HG03565 (cell line): ENCODE measurements at regions not wholly inside any gene's neighbourhood (a gene's known extent, or its start where the extent isn't known, plus 50 kb on each side); places are given as distances from the start of the nearest gene placed in this dataset.
"Not testable (repeated sequence)": the region's sequence is repeated elsewhere in the genome, so short reads cannot be mapped to it uniquely, and the experiment has no call there.

Source experiments
- ATAC-seq: cut with Tn5 transposase; IDR thresholded peaks from one replicate; pipeline ENCODE4 v1.9.1; 2021; ENCODE audit warnings: mild to moderate bottlenecking, moderate library complexity; ENCODE audit not compliant: unreplicated experiment

DNA sequence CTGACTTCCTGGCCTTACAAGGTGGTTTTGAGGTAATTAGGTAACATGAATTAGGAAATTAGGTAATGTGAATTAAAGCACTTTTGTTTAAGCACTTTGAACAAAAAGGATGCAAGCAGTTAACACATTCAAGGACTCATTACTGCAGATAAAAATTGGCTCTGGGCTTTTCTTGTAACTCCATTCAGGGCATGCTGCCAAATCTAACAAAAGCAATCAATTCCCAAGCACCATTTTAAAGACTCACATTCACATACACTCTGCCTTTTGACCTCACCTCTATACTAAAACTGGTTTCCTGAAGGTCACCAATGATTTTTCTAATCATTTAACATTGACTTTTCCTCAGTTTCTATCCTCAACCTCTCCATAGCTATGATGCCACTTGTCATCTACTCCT is 251.2 kb upstream of the RHOBTB1 start:
- no peak for ATAC-seq

DNA sequence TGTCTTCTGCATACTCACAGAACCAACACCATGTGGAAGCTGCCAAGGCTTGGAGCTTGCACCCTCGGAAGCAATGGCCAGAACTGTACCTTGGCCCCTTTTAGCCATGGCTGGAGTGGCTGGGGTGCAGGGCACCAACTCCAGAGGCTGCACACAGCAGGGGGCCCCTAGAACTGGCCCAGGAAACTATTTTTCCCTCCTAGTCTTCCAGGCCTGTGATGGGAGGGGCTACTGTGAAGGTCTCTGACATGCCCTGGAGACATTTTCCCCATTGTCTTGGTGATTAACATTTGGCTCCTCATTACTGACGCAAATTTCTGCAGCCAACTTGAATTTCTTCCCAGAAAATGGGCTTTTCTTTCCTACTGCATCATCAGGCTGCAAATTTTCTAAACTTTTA is 248.6 kb upstream of the RHOBTB1 start:
- ATAC-seq = not testable (repeated sequence)

DNA sequence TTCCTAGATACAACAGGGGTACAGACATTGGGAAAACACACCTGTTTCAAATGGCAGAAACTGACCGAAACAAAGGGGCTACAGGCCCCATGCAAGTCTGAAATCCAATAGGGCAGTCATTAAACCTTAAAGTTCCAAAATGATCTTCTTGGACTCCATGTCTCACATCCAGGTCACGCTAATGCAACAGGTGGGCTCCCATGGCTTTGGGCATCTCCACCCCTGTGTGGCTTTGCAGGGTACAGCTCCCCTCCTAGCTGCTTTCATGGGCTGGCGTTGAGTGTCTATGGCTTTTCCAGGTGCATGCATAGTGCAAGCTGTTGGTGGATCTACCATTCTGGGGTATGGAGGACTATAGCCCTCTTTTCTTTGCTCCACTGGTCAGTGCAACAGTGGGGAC is 248.1 kb upstream of the RHOBTB1 start:
- no peak for ATAC-seq

DNA sequence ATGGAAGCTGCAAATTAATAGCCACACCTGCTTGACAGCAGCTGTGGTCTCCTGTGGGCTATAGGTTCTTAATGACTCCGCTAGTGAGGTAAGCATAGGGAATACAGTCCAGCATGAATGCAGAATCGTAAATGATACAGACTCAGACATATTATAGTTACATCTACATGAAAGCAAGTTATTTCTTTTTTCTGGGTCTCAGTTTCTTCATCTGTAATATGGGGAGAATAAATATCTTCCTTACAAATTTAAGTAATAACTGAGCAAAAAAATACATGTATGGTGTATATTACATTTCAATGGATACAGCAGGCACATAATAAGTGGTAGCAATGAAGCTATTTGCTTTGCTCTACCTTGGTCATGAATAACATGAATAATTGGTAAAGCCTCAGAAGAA is 245.9 kb upstream of the RHOBTB1 start:
- no peak for ATAC-seq

DNA sequence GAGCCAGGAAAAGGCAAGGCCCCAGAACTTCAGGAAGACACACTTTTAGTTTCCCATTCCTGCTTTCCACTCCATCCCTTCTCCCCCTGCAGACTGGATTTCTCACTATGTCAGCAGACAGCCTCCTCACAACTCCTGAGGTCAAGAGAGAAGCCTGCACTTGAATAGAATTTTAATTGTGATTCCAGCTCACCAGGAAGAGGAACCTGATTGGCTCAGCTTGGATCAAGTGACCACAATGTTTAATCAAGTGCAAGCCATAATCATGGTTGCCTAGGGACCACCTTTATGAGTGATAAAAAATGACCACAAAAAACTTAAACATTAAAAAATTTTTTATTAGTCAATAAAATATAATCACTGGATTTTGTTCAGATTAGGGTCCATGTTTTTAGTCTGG is 244.7 kb upstream of the RHOBTB1 start:
- ATAC-seq = no peak

DNA sequence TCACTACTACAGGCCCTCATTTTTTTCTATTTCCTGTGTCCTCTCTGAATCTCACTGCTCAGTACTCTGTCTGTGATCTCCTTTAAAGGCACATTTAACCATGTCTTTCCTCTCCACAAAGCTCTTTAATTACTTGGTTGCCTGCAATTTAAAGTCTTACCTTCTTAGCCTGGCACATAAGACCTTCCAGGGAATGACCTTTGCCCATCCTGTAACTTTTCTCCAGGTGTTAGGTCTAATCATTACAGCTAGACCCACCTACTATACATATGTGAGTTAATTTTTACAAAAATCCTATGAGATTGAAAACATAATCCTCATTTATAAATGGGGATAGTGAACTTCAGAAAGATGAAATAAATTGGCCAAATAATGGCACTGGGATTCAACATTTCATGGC is 244.1 kb upstream of the RHOBTB1 start:
- ATAC-seq = no peak

DNA sequence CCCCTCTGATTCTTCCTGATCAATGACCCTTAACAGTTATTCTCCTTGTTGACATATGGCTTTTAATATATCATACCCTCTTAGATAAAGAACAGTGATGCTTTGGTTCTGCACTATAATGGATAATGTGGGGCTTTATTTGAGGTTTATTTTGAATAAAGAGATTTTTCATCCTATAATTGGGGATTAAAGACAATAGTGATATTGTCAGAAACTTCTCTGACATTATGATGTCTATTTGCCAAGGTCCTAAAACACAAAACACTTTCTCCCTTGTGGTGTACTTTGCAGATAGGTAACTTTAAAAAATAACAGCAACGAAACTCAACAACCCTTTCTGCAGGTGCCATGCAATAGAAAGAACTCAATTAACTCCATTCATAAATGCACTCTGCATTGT is 243.6 kb upstream of the RHOBTB1 start:
- no peak for ATAC-seq

DNA sequence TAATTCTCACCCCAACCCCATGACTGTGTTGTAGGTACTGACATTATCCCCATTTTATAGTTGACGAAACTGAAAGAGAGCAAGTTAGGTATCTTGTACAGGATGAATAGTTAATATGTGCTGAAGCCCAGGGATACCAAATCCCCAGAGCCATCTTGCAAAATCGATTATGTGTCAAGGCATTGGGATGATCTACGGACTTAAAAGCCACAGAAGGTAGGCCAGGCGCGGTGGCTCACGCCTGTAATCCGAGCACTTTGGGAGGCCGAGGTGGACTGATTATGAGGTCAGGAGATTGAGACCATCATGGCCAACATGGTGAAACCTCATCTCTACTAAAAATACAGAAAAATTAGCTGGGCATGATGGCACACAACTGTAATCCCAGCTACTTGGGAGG is 242.4 kb upstream of the RHOBTB1 start:
- ATAC-seq = no peak

DNA sequence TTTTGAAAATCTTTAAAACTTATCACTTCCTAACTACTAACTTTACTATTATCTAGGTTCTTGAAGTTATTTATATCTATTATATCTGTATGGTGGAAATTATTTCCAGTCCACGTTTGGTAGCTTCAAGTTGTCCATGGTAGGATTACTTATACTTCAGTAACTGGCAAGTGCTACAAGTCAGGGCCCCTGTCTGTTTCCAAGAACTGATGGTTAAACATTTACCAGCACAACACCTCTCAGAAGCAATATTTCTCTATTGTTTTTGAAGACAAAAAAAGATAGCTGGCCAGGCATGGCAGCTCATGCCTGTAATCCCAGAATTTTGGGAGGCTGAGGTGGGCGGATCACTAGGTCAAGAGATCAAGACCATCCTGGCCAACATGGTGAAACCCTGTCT is 240.4 kb upstream of the RHOBTB1 start:
- ATAC-seq = no peak

DNA sequence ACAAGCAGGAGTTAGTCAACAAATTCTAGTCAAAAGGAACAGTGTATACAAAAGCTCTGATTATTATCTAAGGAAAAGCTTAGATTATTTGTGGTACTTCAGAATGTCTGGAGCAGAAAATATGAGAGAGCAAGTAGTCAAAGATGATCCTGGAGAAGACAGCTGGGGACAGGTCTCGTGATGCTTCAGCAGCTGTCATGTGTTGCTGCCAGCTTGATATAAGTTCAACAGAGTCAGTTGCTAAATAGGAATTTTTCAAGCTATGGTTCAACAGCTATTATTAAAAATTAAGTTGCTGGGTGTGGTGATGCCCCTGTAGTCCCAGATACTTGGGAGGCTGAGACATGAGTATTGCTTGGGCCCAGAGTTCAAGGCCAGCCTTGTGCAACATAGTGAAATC is 240.0 kb upstream of the RHOBTB1 start:
- ATAC-seq = no peak

DNA sequence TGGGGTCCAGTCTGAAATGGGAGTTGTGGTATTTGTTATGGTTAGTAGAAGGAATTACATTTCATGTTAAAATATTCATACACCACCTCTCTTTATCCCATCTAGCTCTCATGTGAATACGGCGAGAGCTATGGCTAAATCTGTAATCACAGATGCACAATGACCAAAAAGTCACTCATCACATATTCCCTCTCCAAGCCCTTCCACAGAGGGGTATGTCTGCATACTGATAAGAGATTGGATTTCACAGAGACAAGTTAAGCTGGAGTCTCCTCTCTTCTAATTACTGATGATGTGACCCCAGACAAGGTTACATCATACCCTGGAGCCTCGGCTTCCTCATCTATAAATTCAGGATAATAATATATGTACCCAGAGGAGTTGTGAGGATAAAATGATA is 237.8 kb upstream of the RHOBTB1 start:
- no peak for ATAC-seq

DNA sequence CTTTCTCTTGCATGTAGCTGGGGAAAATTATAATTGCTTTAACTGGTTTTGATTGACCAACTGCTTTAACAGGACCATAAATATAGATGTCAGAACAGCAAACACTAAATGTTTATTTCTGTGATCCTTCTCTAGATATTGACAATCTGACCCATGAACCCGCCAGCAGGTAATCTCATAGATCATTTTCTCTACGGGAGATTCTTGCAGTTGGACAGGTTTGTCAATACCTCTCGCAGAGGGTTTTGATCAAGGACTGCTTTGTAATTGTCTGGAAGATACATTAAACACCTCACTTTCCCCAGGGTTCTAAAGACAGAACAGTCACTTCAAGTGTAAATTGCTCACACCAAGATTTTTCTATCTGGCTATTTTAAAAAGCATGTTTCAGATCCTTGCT is 235.8 kb upstream of the RHOBTB1 start:
- no peak for ATAC-seq

DNA sequence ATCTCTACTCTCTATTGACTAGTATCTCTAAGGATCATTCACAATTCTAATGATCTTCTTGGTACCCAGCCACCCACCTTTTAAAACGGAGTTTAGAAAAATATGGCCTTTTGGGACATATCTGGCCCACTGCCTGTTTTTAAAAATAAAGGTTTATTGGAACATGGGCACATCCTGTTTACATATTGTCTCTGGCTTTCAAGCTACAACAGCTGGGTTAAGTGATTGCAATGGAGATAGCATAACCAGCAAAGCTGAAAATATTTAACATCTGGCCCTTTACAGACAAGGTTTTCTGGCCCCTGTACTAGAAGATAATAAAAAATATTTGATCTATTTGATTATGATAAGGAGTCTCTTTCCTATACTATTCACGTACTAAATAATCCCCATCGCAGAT is 232.4 kb upstream of the RHOBTB1 start:
- no peak for ATAC-seq

DNA sequence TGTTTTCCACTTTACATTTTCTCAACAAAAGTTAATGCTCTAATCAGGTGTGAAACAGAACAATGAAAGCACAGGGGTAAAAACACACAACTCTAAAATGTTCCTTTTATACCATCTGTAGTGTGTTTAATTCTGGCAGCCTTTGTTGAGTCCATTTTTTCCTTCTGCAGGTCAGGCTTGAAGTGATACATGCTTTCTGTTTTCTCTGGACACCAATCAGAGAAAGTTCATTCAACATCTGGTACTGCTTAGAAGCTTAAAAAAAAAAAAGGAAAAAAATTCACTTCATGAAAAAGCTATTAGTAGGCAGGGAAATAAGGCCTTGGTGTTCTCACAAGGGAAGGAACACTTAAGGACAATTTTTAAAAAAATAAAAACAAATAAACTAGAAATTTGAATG is 231.3 kb upstream of the RHOBTB1 start:
- ATAC-seq = no peak

DNA sequence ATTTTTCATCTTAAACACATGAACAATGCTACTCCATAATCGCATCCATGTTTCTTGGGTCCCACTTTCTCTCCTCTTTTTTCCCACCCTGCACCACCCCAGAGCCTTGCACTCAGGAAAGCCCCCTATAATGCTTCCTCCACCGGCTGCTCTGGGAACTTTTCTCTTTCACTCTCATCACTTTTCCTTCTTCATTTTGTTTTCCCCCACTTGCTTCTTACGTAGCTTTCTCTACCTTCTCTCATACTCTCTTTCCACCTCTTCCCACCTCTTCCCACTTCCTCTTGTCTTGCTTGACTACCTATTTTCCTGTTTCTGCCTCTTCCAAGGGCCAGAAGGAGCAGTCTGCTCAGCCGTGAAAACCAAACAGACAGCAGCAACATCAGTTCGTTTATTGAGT is 229.5 kb upstream of the RHOBTB1 start:
- ATAC-seq = no peak

DNA sequence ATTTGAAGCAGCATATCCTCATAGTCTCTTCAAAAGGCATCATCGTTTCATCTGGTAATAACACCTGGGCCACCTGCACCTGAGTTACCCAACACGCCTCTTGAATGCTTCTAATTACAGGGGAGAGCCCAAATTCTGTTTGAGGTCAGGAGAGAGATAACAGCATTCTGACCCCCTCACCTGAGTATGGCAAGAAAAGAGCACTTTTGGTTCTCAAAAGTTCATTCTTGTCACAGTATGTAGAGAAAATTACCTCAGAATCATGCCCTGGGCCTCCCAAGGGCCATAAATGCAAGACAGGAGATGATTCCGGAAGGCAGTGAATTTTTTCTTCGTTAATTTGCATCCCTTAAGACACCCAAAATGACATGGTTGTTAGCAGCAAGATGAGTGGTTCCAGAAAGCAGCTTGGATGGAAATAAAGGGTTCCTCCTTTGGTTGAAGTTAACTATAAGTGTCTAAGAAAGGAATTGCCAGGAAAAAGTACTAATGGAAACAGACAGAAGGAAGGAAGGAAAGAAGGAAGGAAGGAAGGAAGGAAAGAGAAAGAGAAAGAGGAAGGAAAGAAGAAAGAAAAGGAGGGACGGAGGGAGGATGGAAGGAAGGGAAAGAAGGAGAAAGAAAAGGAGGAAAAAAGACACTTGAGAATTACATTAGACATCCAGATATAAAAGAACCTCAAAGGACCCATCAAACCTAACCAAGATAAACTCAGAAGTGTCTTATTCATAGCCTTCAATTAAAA is 228.4 kb upstream of the RHOBTB1 start:
- no peak for ATAC-seq

DNA sequence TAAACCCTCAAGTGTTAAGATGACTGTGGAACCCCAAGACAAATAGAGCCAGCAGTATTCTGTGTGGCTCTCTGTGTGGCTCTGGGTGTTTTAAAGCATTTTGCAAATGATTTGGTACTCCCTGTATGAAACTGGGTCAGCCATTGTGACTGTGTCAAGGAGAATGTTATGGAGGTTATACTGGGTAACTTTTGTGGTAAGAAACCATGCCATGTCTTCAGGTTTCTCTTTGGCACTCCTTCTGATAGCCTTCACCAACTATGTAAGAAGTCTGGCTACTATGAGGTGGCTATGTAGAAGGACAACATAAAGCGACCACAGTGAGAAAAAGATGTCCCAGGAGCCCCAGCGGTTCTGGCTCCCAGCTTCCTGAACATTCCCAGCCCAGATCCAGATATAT is 226.6 kb upstream of the RHOBTB1 start:
- no peak for ATAC-seq

DNA sequence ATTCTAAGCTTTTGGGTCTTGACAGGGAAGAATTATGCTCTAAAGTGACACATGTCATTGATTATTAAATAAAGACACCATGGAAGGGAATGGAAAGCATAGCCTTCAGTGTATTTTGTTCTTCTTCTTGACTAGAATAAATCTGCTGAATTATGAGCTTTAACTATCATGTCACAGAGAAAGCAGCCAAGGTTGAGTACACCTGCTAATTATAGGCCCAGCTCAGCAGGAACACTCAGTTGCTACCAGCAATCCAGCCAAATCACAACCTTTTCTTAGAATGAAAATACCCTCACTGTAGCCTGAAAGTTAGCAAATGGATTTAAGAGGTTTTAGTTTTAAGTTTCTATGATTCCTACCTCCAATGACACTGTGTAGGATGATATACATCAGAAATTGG is 225.3 kb upstream of the RHOBTB1 start:
- ATAC-seq = no peak

DNA sequence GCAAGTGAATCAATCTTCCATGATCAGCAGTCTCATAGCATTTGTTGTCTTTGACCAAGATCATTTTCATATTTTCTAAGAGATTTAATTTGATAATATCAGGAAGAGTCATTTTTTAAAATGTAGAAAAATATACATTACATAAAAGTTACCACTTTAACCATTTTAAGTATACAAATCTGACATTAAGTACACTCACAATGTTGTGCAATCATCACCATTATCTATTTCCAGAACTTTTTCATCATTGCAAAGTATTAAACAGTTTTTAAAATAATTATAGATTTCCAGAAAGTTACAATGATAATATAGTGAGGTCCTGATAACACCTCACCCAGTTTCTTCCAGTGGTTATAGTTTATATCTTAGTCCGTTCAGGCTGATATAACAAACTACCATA is 222.5 kb upstream of the RHOBTB1 start:
- ATAC-seq = no peak

DNA sequence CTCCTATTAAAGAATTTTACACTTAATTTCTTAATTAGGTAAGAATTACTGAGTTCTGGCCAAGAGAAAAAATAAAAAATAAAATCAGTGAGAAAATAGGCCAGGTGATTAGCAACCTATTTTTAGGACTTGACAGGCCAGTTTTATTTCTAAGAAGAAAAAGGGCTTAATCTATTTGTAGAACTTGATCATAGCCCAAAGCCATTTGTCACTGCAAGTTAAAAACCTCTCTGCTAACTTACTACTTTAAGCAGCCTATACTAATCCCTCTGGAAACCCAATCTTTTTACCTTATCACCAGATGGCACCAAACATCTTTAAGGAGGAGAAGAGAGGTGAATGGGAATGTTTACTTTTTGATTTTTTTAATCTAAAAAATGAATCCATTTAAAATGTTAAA is 222.1 kb upstream of the RHOBTB1 start:
- no peak for ATAC-seq

DNA sequence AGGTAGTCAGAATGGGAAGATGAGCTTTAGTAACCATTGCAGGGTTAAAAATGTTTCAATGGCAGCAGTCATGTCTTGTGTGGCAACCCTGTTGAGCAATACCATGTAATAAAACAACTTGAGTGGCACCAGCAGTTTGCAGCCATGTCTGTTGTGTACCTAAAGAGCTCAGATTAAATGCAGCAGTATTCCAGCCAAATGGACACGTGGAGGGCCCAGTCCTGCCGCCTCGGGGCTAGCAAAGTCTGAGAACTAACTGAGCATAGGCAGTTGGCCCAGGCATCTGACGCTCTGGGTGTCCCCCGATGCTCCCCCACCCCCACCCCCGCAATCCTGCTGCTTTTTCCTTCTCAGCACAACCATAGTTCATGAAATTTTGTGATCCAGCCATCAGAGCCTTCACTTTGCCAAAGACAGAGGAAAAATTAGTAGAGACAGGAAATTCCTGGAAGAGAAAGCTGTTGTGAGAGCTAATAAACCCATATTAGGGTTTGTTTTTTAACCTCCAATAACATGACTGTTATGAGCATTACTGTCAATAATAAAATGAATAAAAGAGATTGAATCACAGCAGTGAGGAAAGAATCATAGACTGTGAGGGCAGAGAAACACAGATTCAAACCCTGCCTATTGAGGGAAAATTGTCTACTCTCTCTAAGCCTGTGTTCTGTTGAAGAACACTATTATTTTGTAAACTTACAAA is 220.6 kb upstream of the RHOBTB1 start:
- no peak for ATAC-seq

DNA sequence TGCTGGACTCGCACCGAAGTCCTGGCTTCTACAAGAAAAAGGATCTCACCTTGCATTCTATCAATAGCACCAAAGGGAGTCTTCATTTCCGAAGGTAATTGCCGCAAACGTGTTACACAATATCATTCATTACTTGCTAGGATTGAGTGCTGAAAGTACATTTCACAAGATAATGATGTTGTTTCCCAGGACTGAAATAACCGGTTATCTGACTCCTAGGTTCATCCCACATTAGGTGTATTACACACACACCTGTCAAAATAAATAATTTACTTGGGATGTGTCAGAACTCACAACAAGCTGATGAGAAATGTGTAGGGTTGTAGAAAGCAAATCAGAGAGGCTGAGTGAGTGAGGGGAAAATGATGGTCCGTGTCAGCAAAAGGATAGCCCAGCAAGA is 219.4 kb upstream of the RHOBTB1 start:
- ATAC-seq = no peak

DNA sequence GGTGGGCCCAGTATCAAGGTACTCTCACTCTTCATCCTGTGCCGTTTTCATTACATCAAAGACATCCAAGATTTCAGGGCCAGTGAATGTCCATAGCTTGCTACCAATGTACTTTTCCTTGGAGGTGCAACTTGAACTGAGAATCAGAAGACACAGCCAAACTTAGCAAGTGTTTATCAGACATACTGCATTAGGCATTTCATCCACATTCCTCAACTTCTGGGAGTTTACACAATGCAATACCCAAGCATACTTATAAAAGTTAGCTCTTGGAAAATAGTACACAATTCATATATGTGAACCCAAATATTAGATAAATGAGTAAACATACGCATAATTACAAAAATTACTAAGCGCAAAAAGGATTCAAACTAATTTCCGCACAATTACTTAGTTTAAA is 216.3 kb upstream of the RHOBTB1 start:
- ATAC-seq = no peak
